Suprapubic skin (tissue), 4 donors: ENCODE measurements at regions not wholly inside any gene's neighbourhood (a gene's known extent, or its start where the extent isn't known, plus 50 kb on each side); places are given as distances from the start of the nearest gene placed in this dataset.

Experiments used
- DNase-seq, 2 donors: peaks; one replicate each; pipeline ENCODE4 v3.0.0-alpha.2; 2019; ENCODE audit warnings: low spot score in 2 of 2
- H3K27ac ChIP-seq: fragments of 200-600 bp; sonication (generic); one replicate; pipeline ENCODE4 v1.5.1; 2019
- H3K27me3 ChIP-seq: fragments of 200-600 bp; sonication (generic); one replicate; pipeline ENCODE4 v1.5.1; 2019
- H3K36me3 ChIP-seq: fragments of 200-600 bp; sonication (generic); one replicate; pipeline ENCODE4 v1.5.1; 2019
- H3K4me1 ChIP-seq: fragments of 200-600 bp; sonication (generic); one replicate; pipeline ENCODE4 v1.5.1; 2019
- H3K4me3 ChIP-seq: fragments of 200-600 bp; sonication (generic); one replicate; pipeline ENCODE4 v1.5.1; 2019; ENCODE audit warnings: mild to moderate bottlenecking
- H3K9me3 ChIP-seq: fragments of 200-600 bp; sonication (generic); one replicate; pipeline ENCODE4 v1.5.1; 2019
- CTCF ChIP-seq, 2 donors: fragments of 200-600 bp in 1 of 2; fragments of 450-650 bp in 1 of 2; sonication (generic) in 1 of 2; IDR thresholded peaks; one replicate each; pipeline ENCODE4 v1.5.1; 2016 to 2019; ENCODE audit warnings: antibody characterized with exemption in 2 of 2, mild to moderate bottlenecking in 1 of 2, moderate library complexity in 1 of 2
- EP300 ChIP-seq: sonication (generic); formaldehyde crosslinking; IDR thresholded peaks from one replicate; pipeline ENCODE4 v1.6.1; 2017; ENCODE audit warnings: antibody characterized with exemption
- POLR2A ChIP-seq, 2 donors: fragments of 450-650 bp; IDR thresholded peaks; one replicate each; pipeline ENCODE4 v1.6.1; 2017; ENCODE audit warnings: antibody characterized with exemption in 2 of 2, mild to moderate bottlenecking in 2 of 2, moderate library complexity in 2 of 2
- POLR2AphosphoS5 ChIP-seq, 3 donors: sonication (generic); formaldehyde crosslinking; IDR thresholded peaks; one replicate each; pipeline ENCODE4 v1.6.1; 2017; ENCODE audit warnings: antibody characterized with exemption in 3 of 3
- WGBS: methylation state at CpG from one replicate; pipeline ENCODE4 v1.1.5; 2018; 5-methylcytosine and 5-hydroxymethylcytosine counted together

GRCh38 chr5:121024416-121025311 lies 560.6 kb downstream of the PRR16 start:
- TF ChIP-seq CTCF (IDR thresholded peaks at IDR 0.05) = no peak
- no peak for TF ChIP-seq EP300
- no peak for TF ChIP-seq POLR2AphosphoS5 (IDR thresholded peaks at IDR 0.05)
- no peak for TF ChIP-seq POLR2A (IDR thresholded peaks at IDR 0.05)

GRCh38 chr5:121025671-121026070 lies 561.6 kb downstream of the PRR16 start:
- no peak overlapping the region for H3K27ac ChIP-seq
- H3K4me1 ChIP-seq = no peaks in the 10 kb centered on the region
- TF ChIP-seq POLR2A (IDR thresholded peaks at IDR 0.05) = no peak
- TF ChIP-seq EP300 = no peak
- no peak for TF ChIP-seq POLR2AphosphoS5 (IDR thresholded peaks at IDR 0.05)
- TF ChIP-seq CTCF (IDR thresholded peaks at IDR 0.05) = no peak
- no peak overlapping the region for H3K4me3 ChIP-seq
- H3K27me3 ChIP-seq = no peaks in the 10 kb centered on the region
- no peaks in the 10 kb centered on the region for H3K36me3 ChIP-seq
- no peaks in the 10 kb centered on the region for H3K9me3 ChIP-seq
- 67% methylated on average over 2 of the region's 2 CpGs for WGBS
- no peak for DNase-seq

More at GRCh38 chr5:121024416-121025311, 560.6 kb downstream of the PRR16 start:
- Histone ChIP-seq H3K4me1 (no peaks in the 10 kb centered on the region), H3K27ac (no peak overlapping the region), H3K27me3 (no peaks in the 10 kb centered on the region), H3K4me3 (no peak overlapping the region), H3K9me3 (no peaks in the 10 kb centered on the region), H3K36me3 (no peaks in the 10 kb centered on the region)
- no peak for DNase-seq
- WGBS = 76% methylated on average over 5 of the region's 5 CpGs

- no peak for DNase-seq
- H3K27me3 ChIP-seq = no peaks in the 10 kb centered on the region
- TF ChIP-seq POLR2AphosphoS5 (IDR thresholded peaks at IDR 0.05) = no peak
- no peak for TF ChIP-seq EP300
- TF ChIP-seq CTCF (IDR thresholded peaks at IDR 0.05) = no peak
- TF ChIP-seq POLR2A (IDR thresholded peaks at IDR 0.05) = no peak
- no peaks in the 10 kb centered on the region for H3K9me3 ChIP-seq
- 92% methylated on average over 3 of the region's 3 CpGs for WGBS
- H3K27ac ChIP-seq = no peak overlapping the region
- H3K4me1 ChIP-seq = no peaks in the 10 kb centered on the region
- H3K36me3 ChIP-seq = no peaks in the 10 kb centered on the region
- no peak overlapping the region for H3K4me3 ChIP-seq
These were observed 563.5 kb downstream of the PRR16 start for GRCh38 chr5:121027636-121028035.

DNA sequence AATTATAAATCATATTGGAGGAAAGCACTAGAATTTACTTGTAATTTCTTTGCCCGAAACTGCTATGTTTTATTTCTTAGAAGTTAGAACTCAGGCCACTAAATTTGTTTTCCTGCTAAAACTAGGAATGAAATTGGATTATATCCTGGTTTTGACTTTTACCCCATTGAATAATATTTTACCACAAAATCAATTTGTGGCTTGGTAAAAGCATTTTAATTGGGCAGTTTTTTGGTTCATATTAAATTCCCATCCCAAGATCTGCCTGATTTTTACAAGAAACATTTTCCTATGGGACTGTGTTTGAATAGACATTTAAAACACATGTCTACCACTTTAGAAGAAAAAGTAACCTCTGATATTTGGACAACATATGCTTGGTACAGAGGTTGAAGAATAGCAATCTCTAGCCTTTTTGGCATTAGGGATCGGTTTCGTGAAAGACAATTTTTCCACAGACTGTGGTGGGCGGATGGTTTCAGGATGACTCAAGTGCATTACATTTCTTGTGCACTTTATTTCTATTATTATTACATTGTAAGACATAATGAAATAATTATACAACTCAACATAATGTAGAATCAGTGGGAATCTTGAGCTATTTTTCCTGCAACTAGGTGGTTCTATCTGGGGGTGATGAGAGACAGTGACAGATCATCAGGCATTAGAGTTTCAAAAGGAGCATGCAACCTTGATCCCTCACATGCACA lies 565.6 kb downstream of the PRR16 start:
- DNase-seq = no peak
- Histone ChIP-seq H3K27me3 (no peaks in the 10 kb centered on the region), H3K27ac (no peak overlapping the region), H3K9me3 (no peaks in the 10 kb centered on the region), H3K4me3 (no peak overlapping the region), H3K36me3 (no peaks in the 10 kb centered on the region), H3K4me1 (no peaks in the 10 kb centered on the region)
- WGBS = 65% methylated on average over 4 of the region's 4 CpGs
- TF ChIP-seq POLR2A (IDR thresholded peaks at IDR 0.05) (no peak), CTCF (IDR thresholded peaks at IDR 0.05) (no peak), EP300 (no peak), POLR2AphosphoS5 (IDR thresholded peaks at IDR 0.05) (no peak)

GRCh38 chr5:121031491-121031890 lies 567.4 kb downstream of the PRR16 start:
- no peak for DNase-seq
- Histone ChIP-seq H3K4me1 (no peaks in the 10 kb centered on the region), H3K27me3 (no peaks in the 10 kb centered on the region), H3K4me3 (no peak overlapping the region), H3K27ac (no peak overlapping the region), H3K36me3 (no peaks in the 10 kb centered on the region), H3K9me3 (no peaks in the 10 kb centered on the region)
- WGBS = 54% methylated on average over 3 of the region's 3 CpGs
- TF ChIP-seq POLR2A (IDR thresholded peaks at IDR 0.05) (no peak), CTCF (IDR thresholded peaks at IDR 0.05) (no peak), POLR2AphosphoS5 (IDR thresholded peaks at IDR 0.05) (no peak), EP300 (no peak)
